ENCODE measurements at regions not wholly inside any gene's neighbourhood (a gene's known extent, or its start where the extent isn't known, plus 50 kb on each side); places are given as distances from the start of the nearest gene placed in this dataset.
"Not testable (repeated sequence)": the region's sequence is repeated elsewhere in the genome, so short reads cannot be mapped to it uniquely, and the experiment has no call there.

DNA sequence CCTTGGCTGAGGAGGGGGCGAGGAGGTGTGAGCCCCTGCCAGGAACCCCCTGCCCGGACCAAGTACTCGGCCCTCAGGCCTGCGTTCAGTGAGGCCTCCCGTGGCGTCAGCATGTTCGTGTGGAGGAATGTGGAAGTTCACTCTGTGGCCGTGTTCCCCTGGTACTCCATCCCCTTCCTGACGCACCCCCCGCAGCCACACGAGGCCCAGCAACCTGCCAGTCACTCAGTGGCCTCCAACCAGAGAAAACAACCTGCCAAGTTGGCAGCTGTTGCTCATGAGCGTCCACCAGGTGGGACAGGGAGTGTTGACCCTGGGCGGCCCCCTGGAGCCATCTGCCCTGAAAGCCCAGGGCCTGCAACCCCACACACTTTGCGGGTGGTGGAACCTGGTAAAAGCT is 205.4 kb downstream of the CEP170 start:
- TF ChIP-seq, protein P1, sequence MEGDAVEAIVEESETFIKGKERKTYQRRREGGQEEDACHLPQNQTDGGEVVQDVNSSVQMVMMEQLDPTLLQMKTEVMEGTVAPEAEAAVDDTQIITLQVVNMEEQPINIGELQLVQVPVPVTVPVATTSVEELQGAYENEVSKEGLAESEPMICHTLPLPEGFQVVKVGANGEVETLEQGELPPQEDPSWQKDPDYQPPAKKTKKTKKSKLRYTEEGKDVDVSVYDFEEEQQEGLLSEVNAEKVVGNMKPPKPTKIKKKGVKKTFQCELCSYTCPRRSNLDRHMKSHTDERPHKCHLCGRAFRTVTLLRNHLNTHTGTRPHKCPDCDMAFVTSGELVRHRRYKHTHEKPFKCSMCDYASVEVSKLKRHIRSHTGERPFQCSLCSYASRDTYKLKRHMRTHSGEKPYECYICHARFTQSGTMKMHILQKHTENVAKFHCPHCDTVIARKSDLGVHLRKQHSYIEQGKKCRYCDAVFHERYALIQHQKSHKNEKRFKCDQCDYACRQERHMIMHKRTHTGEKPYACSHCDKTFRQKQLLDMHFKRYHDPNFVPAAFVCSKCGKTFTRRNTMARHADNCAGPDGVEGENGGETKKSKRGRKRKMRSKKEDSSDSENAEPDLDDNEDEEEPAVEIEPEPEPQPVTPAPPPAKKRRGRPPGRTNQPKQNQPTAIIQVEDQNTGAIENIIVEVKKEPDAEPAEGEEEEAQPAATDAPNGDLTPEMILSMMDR (IDR thresholded peaks at IDR 0.05), result not testable (repeated sequence)
- TF ChIP-seq TCF7L2 (IDR thresholded peaks at IDR 0.05; ENCODE audit: low read depth, low read length); SIN3A (IDR thresholded peaks at IDR 0.05; ENCODE audit: borderline replicate concordance, insufficient read depth, low read depth, low read length); POLR2AphosphoS5 (IDR thresholded peaks at IDR 0.05; ENCODE audit: low read depth, low read length): not testable (repeated sequence)
- TF ChIP-seq, protein P2, sequence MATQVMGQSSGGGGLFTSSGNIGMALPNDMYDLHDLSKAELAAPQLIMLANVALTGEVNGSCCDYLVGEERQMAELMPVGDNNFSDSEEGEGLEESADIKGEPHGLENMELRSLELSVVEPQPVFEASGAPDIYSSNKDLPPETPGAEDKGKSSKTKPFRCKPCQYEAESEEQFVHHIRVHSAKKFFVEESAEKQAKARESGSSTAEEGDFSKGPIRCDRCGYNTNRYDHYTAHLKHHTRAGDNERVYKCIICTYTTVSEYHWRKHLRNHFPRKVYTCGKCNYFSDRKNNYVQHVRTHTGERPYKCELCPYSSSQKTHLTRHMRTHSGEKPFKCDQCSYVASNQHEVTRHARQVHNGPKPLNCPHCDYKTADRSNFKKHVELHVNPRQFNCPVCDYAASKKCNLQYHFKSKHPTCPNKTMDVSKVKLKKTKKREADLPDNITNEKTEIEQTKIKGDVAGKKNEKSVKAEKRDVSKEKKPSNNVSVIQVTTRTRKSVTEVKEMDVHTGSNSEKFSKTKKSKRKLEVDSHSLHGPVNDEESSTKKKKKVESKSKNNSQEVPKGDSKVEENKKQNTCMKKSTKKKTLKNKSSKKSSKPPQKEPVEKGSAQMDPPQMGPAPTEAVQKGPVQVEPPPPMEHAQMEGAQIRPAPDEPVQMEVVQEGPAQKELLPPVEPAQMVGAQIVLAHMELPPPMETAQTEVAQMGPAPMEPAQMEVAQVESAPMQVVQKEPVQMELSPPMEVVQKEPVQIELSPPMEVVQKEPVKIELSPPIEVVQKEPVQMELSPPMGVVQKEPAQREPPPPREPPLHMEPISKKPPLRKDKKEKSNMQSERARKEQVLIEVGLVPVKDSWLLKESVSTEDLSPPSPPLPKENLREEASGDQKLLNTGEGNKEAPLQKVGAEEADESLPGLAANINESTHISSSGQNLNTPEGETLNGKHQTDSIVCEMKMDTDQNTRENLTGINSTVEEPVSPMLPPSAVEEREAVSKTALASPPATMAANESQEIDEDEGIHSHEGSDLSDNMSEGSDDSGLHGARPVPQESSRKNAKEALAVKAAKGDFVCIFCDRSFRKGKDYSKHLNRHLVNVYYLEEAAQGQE (IDR thresholded peaks at IDR 0.05; ENCODE audit: insufficient read depth in 1 of 2, low read depth in 2 of 2, low read length in 1 of 2), result not testable (repeated sequence)
